ENCODE measurements at regions not wholly inside any gene's neighbourhood (a gene's known extent, or its start where the extent isn't known, plus 50 kb on each side); places are given as distances from the start of the nearest gene placed in this dataset.
A peak's percentile ranks its signal among the peaks of the same experiment; 100 is the strongest.
"Not testable (repeated sequence)": the region's sequence is repeated elsewhere in the genome, so short reads cannot be mapped to it uniquely, and the experiment has no call there.

- no peak for TF ChIP-seq CTCF (conservative IDR thresholded peaks at IDR 0.05; ENCODE audit: low read depth, low read length)
- peak; percentile 63 for DNase-seq (ENCODE audit: low read depth)
- no peak overlapping the region for H3K4me3 ChIP-seq (ENCODE audit: low read depth, low read length)
These were observed 961.8 kb upstream of the CELF2 start for GRCh38 chr10:10055656-10056442.

- H3K4me3 ChIP-seq (ENCODE audit: low read depth, low read length): no peak overlapping the region
- TF ChIP-seq CTCF (conservative IDR thresholded peaks at IDR 0.05; ENCODE audit: low read depth, low read length): peak; percentile 64
- DNase-seq (ENCODE audit: low read depth): peak; percentile 74
These were observed 960.7 kb upstream of the CELF2 start for GRCh38 chr10:10056961-10057360.

- DNase-seq (ENCODE audit: low read depth): no peak
- no peak for TF ChIP-seq CTCF (conservative IDR thresholded peaks at IDR 0.05; ENCODE audit: low read depth, low read length)
- H3K4me3 ChIP-seq (ENCODE audit: low read depth, low read length): no peak overlapping the region
These were observed 950.0 kb upstream of the CELF2 start for GRCh38 chr10:10067644-10068043.

- DNase-seq (ENCODE audit: low read depth): not testable (repeated sequence)
These were observed 942.8 kb upstream of the CELF2 start for GRCh38 chr10:10074847-10075246.

GRCh38 chr10:10078446-10078845, 939.2 kb upstream of the CELF2 start:
- no peak for TF ChIP-seq CTCF (conservative IDR thresholded peaks at IDR 0.05; ENCODE audit: low read depth, low read length)
- DNase-seq (ENCODE audit: low read depth): no peak
- H3K4me3 ChIP-seq (ENCODE audit: low read depth, low read length): no peak overlapping the region

More at GRCh38 chr10:10074847-10075246, 942.8 kb upstream of the CELF2 start:
- H3K4me3 ChIP-seq (ENCODE audit: low read depth, low read length): not testable (repeated sequence)

- no peak overlapping the region for H3K4me3 ChIP-seq (ENCODE audit: low read depth, low read length)
- TF ChIP-seq CTCF (conservative IDR thresholded peaks at IDR 0.05; ENCODE audit: low read depth, low read length): no peak
- DNase-seq (ENCODE audit: low read depth): peak; percentile 66
These were observed 925.1 kb upstream of the CELF2 start for GRCh38 chr10:10092581-10092980.

- no peak for TF ChIP-seq CTCF (conservative IDR thresholded peaks at IDR 0.05; ENCODE audit: low read depth, low read length)
- H3K4me3 ChIP-seq (ENCODE audit: low read depth, low read length): no peak overlapping the region
- DNase-seq (ENCODE audit: low read depth): no peak
These were observed 924.7 kb upstream of the CELF2 start for GRCh38 chr10:10093021-10093420.

Measured in choroid plexus epithelial cell (primary cell).